IMR-90 (cell line): ENCODE measurements at regions not wholly inside any gene's neighbourhood (a gene's known extent, or its start where the extent isn't known, plus 50 kb on each side); places are given as distances from the start of the nearest gene placed in this dataset.

Experiments used
- BHLHE40 ChIP-seq: fragments of 150-350 bp; IDR thresholded peaks from 2 replicates; pipeline ENCODE4 v1.6.1; 2016; ENCODE audit warnings: mild to moderate bottlenecking, low read depth, low read length
- CHD1 ChIP-seq: IDR thresholded peaks from 2 replicates; pipeline ENCODE4 v1.6.1; 2012; ENCODE audit warnings: low read depth, low read length, improper control_type of control experiment
- CTCF ChIP-seq: conservative IDR thresholded peaks from 2 replicates; pipeline ENCODE4 v1.5.1; 2012; ENCODE audit warnings: mild to moderate bottlenecking, low read depth, low read length, improper control_type of control experiment
- ELK1 ChIP-seq: fragments of 150-350 bp; IDR thresholded peaks from 2 replicates; pipeline ENCODE4 v1.6.1; 2016; ENCODE audit warnings: low read depth, mild to moderate bottlenecking, low read length, moderate library complexity, borderline replicate concordance
- FOS ChIP-seq: fragments of 150-350 bp; IDR thresholded peaks from 2 replicates; pipeline ENCODE4 v1.6.1; 2016; ENCODE audit warnings: low read depth, low read length
- MAZ ChIP-seq: IDR thresholded peaks from 2 replicates; pipeline ENCODE4 v1.6.1; 2012; ENCODE audit warnings: low read depth, mild to moderate bottlenecking, low read length, improper control_type of control experiment, moderate library complexity, borderline replicate concordance
- POLR2A ChIP-seq: IDR thresholded peaks from 2 replicates; pipeline ENCODE4 v1.6.1; 2012; ENCODE audit warnings: mild to moderate bottlenecking, low read depth, low read length
- RAD21 ChIP-seq: IDR thresholded peaks from 2 replicates; pipeline ENCODE4 v1.6.1; 2012; ENCODE audit warnings: low read length, improper control_type of control experiment
- RCOR1 ChIP-seq: IDR thresholded peaks from 2 replicates; pipeline ENCODE4 v1.6.1; 2012; ENCODE audit warnings: mild to moderate bottlenecking, low read length, improper control_type of control experiment; ENCODE audit not compliant: insufficient replicate concordance
- RFX5 ChIP-seq: IDR thresholded peaks from 2 replicates; pipeline ENCODE4 v1.8.0; 2012; ENCODE audit warnings: low read depth, mild to moderate bottlenecking, low read length, moderate library complexity
- SMC3 ChIP-seq: fragments of 150-350 bp; IDR thresholded peaks from 2 replicates; pipeline ENCODE4 v1.6.1; 2016; ENCODE audit warnings: low read depth, mild to moderate bottlenecking, antibody characterized with exemption, low read length, moderate library complexity
- USF2 ChIP-seq: fragments of 150-350 bp; IDR thresholded peaks from 2 replicates; pipeline ENCODE4 v1.6.1; 2017; ENCODE audit warnings: mild to moderate bottlenecking, antibody characterized with exemption, low read length, low read depth

- no peak for TF ChIP-seq CHD1
- TF ChIP-seq RFX5 = no peak
- TF ChIP-seq CTCF = no peak
- TF ChIP-seq POLR2A = no peak
- no peak for TF ChIP-seq SMC3
- no peak for TF ChIP-seq USF2
- no peak for TF ChIP-seq BHLHE40
- TF ChIP-seq RAD21 = no peak
- no peak for TF ChIP-seq FOS
- no peak for TF ChIP-seq RCOR1
- no peak for TF ChIP-seq MAZ
- TF ChIP-seq ELK1 = no peak
Observed at GRCh38 chr3:153355559-153355958, 193.5 kb downstream of the RAP2B start.
